Rectal smooth muscle tissue (tissue), 1 donor: ENCODE measurements at regions not wholly inside any gene's neighbourhood (a gene's known extent, or its start where the extent isn't known, plus 50 kb on each side); places are given as distances from the start of the nearest gene placed in this dataset.

Experiments
- H3K27ac ChIP-seq: one replicate; pipeline ENCODE4 v1.7.0; 2013; ENCODE audit warnings: low read depth, low read length, inconsistent platforms
- H3K27me3 ChIP-seq: one replicate; pipeline ENCODE4 v1.7.0; 2013; ENCODE audit warnings: low read length; ENCODE audit not compliant: control insufficient read depth, insufficient read depth
- H3K36me3 ChIP-seq: one replicate; pipeline ENCODE4 v1.7.0; 2013; ENCODE audit warnings: low read length; ENCODE audit not compliant: control insufficient read depth, insufficient read depth
- H3K4me1 ChIP-seq: one replicate; pipeline ENCODE4 v1.7.0; 2013; ENCODE audit warnings: low read length; ENCODE audit not compliant: control insufficient read depth, insufficient read depth
- H3K4me3 ChIP-seq: one replicate; pipeline ENCODE4 v1.7.0; 2013; ENCODE audit warnings: low read length
- H3K9ac ChIP-seq: one replicate; pipeline ENCODE4 v1.7.0; 2013; ENCODE audit warnings: low read length

DNA sequence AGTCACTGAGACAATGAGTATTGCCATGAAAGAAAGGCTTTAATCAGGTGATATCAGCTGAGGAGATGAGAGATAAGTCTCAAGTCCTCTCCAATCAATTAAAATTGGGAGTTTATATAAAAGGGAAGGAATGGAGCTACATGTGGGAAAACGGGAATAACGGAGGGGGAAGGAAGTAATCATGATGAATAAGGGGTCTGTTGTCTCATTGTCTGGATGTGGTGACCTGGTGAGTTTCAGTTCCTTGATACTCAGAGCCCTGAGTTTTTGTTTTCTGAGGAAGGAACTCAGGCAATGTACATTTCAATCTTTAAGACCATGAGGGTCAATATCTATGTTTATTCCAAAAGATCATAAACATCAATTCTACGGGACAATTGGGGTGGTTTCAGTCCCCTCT, 198.8 kb downstream of the KITLG start:
- Histone ChIP-seq H3K27ac (no peak overlapping the region), H3K27me3 (no peaks in the 10 kb centered on the region), H3K4me3 (no peak overlapping the region), H3K36me3 (no peaks in the 10 kb centered on the region), H3K9ac (no peak overlapping the region), H3K4me1 (no peaks in the 10 kb centered on the region)

DNA sequence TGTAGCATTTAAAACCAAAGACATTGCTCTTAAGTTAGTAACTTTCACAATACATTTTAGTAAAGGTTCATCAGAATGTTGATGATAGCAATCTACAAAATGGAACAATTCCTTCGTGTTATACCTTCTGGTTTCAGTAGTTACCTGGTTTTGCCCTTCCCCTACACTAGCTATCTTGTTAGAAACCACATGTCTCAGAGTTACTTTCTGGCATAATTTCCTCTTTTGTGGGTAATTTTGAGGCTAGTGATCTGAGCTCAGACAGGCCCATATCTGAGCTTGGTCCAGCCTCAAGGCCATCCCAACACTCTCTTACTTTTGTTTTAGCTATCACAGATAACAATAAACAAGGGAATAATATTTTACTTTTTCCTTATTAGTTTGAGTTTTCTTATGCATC, 196.9 kb downstream of the KITLG start:
- no peak overlapping the region for H3K27ac ChIP-seq
- no peak overlapping the region for H3K4me3 ChIP-seq
- no peaks in the 10 kb centered on the region for H3K4me1 ChIP-seq
- H3K36me3 ChIP-seq, result no peaks in the 10 kb centered on the region
- H3K9ac ChIP-seq, result no peak overlapping the region
- no peaks in the 10 kb centered on the region for H3K27me3 ChIP-seq

GRCh38 chr12:88388566-88389540, 191.4 kb downstream of the KITLG start:
- Histone ChIP-seq H3K4me3 (no peak overlapping the region), H3K9ac (no peak overlapping the region), H3K27ac (no peak overlapping the region), H3K4me1 (peaks cover 2% of the 10 kb centered on the region), H3K27me3 (no peaks in the 10 kb centered on the region), H3K36me3 (no peaks in the 10 kb centered on the region)

- Histone ChIP-seq H3K4me3 (no peak overlapping the region), H3K9ac (no peak overlapping the region), H3K27me3 (no peaks in the 10 kb centered on the region), H3K4me1 (peaks cover 2% of the 10 kb centered on the region), H3K27ac (no peak overlapping the region), H3K36me3 (no peaks in the 10 kb centered on the region)
Observed at GRCh38 chr12:88390811-88391210, 189.5 kb downstream of the KITLG start.

DNA sequence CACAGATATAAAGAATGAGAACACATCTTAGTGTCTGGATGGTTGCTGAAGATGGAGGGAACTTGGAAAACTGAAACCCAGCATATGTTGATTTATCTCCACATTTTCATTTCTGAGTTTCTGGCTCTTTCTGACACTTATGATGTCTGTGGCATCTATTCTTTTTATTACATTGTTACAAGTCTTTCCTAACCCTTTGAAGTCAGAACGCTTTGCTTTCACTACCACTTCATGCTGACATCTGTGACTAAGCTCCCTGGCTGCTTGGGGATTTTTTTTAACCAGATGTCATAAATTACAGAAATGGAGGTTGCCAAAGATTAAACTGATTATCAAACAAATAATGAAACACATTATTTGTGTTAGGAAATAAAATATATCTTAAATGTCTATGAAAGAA, 188.7 kb downstream of the KITLG start:
- H3K9ac ChIP-seq, result no peak overlapping the region
- H3K4me3 ChIP-seq, result no peak overlapping the region
- no peaks in the 10 kb centered on the region for H3K27me3 ChIP-seq
- no peak overlapping the region for H3K27ac ChIP-seq
- H3K4me1 ChIP-seq, result peaks cover 2% of the 10 kb centered on the region
- no peaks in the 10 kb centered on the region for H3K36me3 ChIP-seq

DNA sequence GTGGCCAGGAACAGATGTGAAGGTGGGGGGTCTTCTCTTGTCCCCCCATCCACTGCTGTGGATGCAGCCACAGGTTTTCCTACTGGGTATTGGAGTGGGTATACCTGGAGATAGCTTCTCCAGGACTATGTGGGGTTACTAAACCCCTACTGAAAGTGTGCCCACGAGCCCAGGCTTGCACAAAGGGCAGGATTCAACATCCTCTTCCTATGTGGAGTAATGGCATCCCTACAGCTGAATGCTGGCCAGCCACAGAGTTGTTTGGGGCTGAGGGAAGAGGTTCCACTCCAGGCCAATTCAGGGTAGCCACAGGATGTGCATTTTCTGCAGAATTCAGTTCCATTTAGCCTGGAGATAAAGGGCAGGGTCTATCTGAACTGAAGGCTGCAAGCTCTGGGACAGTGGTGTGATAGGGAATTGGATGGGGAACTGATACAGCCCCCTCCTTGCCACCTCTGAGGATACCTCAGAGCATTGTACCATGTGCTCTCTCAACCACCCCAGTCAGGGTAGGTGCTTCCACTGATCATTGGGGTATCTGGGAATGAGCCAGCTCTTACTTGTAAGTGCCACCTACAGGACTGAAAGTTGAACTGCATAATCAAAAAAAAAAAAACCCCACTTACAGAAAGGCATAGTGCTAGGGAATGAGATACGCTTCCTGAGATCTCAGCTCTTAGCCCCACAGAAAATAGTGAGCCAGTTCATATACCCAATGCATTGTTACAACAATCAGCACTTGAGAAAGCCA, 187.1 kb downstream of the KITLG start:
- H3K36me3 ChIP-seq, result no peaks in the 10 kb centered on the region
- H3K4me1 ChIP-seq, result peaks cover 2% of the 10 kb centered on the region
- no peak overlapping the region for H3K27ac ChIP-seq
- no peak overlapping the region for H3K9ac ChIP-seq
- H3K4me3 ChIP-seq, result no peak overlapping the region
- H3K27me3 ChIP-seq, result no peaks in the 10 kb centered on the region

GRCh38 chr12:88398031-88398430, 182.2 kb downstream of the KITLG start:
- no peak overlapping the region for H3K9ac ChIP-seq
- no peak overlapping the region for H3K4me3 ChIP-seq
- no peaks in the 10 kb centered on the region for H3K27me3 ChIP-seq
- H3K4me1 ChIP-seq, result peaks cover 8% of the 10 kb centered on the region
- no peaks in the 10 kb centered on the region for H3K36me3 ChIP-seq
- H3K27ac ChIP-seq, result no peak overlapping the region

- no peak overlapping the region for H3K4me3 ChIP-seq
- H3K27ac ChIP-seq, result no peak overlapping the region
- H3K4me1 ChIP-seq, result peaks cover 8% of the 10 kb centered on the region
- no peaks in the 10 kb centered on the region for H3K36me3 ChIP-seq
- no peaks in the 10 kb centered on the region for H3K27me3 ChIP-seq
- H3K9ac ChIP-seq, result no peak overlapping the region
Observed at GRCh38 chr12:88399811-88400210, 180.5 kb downstream of the KITLG start.

- Histone ChIP-seq H3K4me3 (no peak overlapping the region), H3K36me3 (no peaks in the 10 kb centered on the region), H3K27me3 (no peaks in the 10 kb centered on the region), H3K9ac (no peak overlapping the region), H3K4me1 (peaks cover 8% of the 10 kb centered on the region), H3K27ac (no peak overlapping the region)
Observed at GRCh38 chr12:88400302-88400701, 180.0 kb downstream of the KITLG start.

DNA sequence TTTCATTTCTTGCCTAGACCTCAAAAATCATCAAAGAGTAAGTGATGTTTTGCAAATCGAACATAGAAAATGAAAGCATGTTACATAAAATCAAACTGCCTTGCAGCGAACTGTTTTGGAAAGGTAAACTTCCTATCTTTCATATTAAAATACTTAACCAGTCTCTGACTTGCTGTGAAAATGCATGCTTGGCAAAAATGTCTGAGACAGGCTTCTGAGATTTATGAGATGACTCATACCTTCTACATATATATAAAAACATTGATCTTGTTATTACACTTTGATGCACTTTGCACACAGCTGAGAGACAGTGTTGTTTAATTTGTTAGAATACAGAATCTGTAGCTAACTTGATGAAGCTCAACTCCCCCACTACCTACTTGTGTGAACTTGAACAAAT, 179.1 kb downstream of the KITLG start:
- Histone ChIP-seq H3K27me3 (no peaks in the 10 kb centered on the region), H3K4me3 (no peak overlapping the region), H3K9ac (no peak overlapping the region), H3K36me3 (no peaks in the 10 kb centered on the region), H3K4me1 (peaks cover 8% of the 10 kb centered on the region), H3K27ac (no peak overlapping the region)

GRCh38 chr12:88406905-88407304, 173.4 kb downstream of the KITLG start:
- Histone ChIP-seq H3K4me3 (no peak overlapping the region), H3K9ac (no peak overlapping the region), H3K27me3 (no peaks in the 10 kb centered on the region), H3K27ac (no peak overlapping the region), H3K4me1 (no peaks in the 10 kb centered on the region), H3K36me3 (no peaks in the 10 kb centered on the region)

- Histone ChIP-seq H3K4me3 (no peak overlapping the region), H3K4me1 (peaks cover 4% of the 10 kb centered on the region), H3K9ac (no peak overlapping the region), H3K27ac (no peak overlapping the region), H3K36me3 (no peaks in the 10 kb centered on the region), H3K27me3 (no peaks in the 10 kb centered on the region)
Observed at GRCh38 chr12:88408823-88409222, 171.4 kb downstream of the KITLG start.
